ENCODE measurements at regions not wholly inside any gene's neighbourhood (a gene's known extent, or its start where the extent isn't known, plus 50 kb on each side); places are given as distances from the start of the nearest gene placed in this dataset.

GRCh38 chr9:120151806-120152205, 428.2 kb downstream of the CDK5RAP2 start:
- TF ChIP-seq MAX (IDR thresholded peaks at IDR 0.05) (no peak), YY1 (IDR thresholded peaks at IDR 0.05) (no peak), SP1 (IDR thresholded peaks at IDR 0.05) (no peak), CTCF (IDR thresholded peaks at IDR 0.05; ENCODE audit: low read depth, low read length, missing input control) (no peak), JUND (IDR thresholded peaks at IDR 0.05) (no peak), ATF3 (IDR thresholded peaks at IDR 0.05) (no peak), NR2F2 (IDR thresholded peaks at IDR 0.05) (no peak), TAF1 (conservative IDR thresholded peaks at IDR 0.05) (no peak), GABPA (IDR thresholded peaks at IDR 0.05 in 1 of 2, conservative IDR thresholded peaks at IDR 0.05 in 1 of 2) (no peak), REST (IDR thresholded peaks at IDR 0.05) (no peak)

Measured in liver (tissue), 3 donors.